Muscle layer of colon (tissue), 2 donors: ENCODE measurements at regions not wholly inside any gene's neighbourhood (a gene's known extent, or its start where the extent isn't known, plus 50 kb on each side); places are given as distances from the start of the nearest gene placed in this dataset.

Experiments used
- H3K27ac ChIP-seq: one replicate; pipeline ENCODE4 v1.7.0; 2013; ENCODE audit warnings: low read depth, mild to moderate bottlenecking, low read length, moderate library complexity
- H3K27me3 ChIP-seq, 2 donors: one replicate each; pipeline ENCODE4 v1.7.0; 2013; ENCODE audit warnings: low read length in 2 of 2, mild to moderate bottlenecking in 2 of 2; ENCODE audit not compliant: insufficient read depth in 2 of 2, control insufficient read depth in 1 of 2
- H3K36me3 ChIP-seq: one replicate; pipeline ENCODE4 v1.7.0; 2013; ENCODE audit warnings: mild to moderate bottlenecking, low read length; ENCODE audit not compliant: insufficient read depth
- H3K4me1 ChIP-seq: one replicate; pipeline ENCODE4 v1.7.0; 2013; ENCODE audit warnings: mild to moderate bottlenecking, low read length; ENCODE audit not compliant: insufficient read depth
- H3K4me3 ChIP-seq, 2 donors: one replicate each; pipeline ENCODE4 v1.7.0; 2013; ENCODE audit warnings: low read length in 2 of 2, low read depth in 1 of 2, mild to moderate bottlenecking in 1 of 2, moderate library complexity in 1 of 2
- H3K9ac ChIP-seq: one replicate; pipeline ENCODE4 v1.7.0; 2013; ENCODE audit warnings: low read length
- H3K9me3 ChIP-seq: one replicate; pipeline ENCODE4 v1.7.0; 2013; ENCODE audit warnings: mild to moderate bottlenecking, low read length
- donor health status: abdominal sarcoma.
- donor health status: Adenocarcinoma of cecum.

DNA sequence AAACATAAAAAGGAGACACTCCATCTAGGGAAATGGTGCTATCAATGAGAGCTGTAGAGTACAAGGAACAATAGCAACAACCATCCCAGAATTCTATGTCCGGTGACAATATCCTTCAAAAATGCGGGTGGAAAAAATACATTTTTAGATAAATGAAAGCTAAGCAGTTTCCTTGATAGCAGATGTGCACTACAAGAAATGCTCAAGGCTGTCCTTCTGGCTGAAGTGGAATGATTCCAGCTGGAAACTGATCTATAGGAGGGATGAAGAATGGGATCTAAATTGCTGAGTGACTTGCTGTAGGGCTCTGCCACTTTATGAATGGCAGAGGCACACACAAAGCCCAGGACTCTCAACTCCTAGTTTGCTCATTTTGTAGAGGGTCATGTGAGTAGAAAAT is 763.1 kb downstream of the C6orf118 start:
- no peaks in the 10 kb centered on the region for H3K4me1 ChIP-seq
- no peak overlapping the region for H3K27ac ChIP-seq
- H3K27me3 ChIP-seq, result no peaks in the 10 kb centered on the region
- H3K36me3 ChIP-seq, result no peaks in the 10 kb centered on the region
- H3K9ac ChIP-seq, result no peak overlapping the region
- H3K9me3 ChIP-seq, result no peaks in the 10 kb centered on the region
- H3K4me3 ChIP-seq, result no peak overlapping the region

DNA sequence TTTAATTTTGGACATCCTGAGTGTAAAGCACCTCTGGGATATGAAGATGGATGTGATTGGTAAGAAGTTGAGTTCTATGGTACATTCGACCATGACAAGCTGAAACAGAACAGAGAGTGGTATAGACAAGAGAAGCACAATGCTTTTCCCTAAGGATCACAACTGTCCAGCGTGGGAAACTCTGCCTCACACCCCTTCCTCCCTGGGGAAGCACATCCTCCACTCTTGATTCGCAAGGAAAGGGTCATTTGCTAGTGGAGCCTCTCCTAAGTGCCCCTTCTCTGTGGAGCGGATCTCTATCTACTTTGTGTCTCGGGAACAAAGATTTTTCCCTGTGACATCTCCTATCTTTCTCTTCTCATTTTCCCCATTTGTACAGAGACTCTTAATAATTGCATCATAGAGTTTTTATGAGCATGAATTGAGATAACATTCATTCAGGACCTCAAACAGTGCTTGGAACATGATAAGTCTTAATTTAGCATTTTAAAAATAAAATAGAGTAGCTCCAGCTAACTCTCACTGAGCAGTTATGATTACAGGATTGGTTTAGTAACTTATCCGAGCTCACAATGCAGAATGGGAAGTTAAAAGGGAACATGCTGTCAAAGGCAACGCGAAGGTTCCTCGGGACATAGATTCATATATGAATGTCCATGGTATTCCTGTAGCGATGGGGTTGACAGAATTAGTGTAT is 775.2 kb downstream of the C6orf118 start:
- Histone ChIP-seq H3K9me3 (no peaks in the 10 kb centered on the region), H3K36me3 (no peaks in the 10 kb centered on the region), H3K4me3 (no peak overlapping the region), H3K9ac (no peak overlapping the region), H3K4me1 (peaks cover 7% of the 10 kb centered on the region), H3K27me3 (no peaks in the 10 kb centered on the region), H3K27ac (no peak overlapping the region)

GRCh38 chr6:164533045-164533362 is 776.4 kb downstream of the C6orf118 start:
- Histone ChIP-seq H3K9me3 (no peaks in the 10 kb centered on the region), H3K36me3 (no peaks in the 10 kb centered on the region), H3K4me1 (peaks cover 7% of the 10 kb centered on the region), H3K4me3 (no peak overlapping the region), H3K27ac (no peak overlapping the region), H3K27me3 (no peaks in the 10 kb centered on the region), H3K9ac (no peak overlapping the region)

DNA sequence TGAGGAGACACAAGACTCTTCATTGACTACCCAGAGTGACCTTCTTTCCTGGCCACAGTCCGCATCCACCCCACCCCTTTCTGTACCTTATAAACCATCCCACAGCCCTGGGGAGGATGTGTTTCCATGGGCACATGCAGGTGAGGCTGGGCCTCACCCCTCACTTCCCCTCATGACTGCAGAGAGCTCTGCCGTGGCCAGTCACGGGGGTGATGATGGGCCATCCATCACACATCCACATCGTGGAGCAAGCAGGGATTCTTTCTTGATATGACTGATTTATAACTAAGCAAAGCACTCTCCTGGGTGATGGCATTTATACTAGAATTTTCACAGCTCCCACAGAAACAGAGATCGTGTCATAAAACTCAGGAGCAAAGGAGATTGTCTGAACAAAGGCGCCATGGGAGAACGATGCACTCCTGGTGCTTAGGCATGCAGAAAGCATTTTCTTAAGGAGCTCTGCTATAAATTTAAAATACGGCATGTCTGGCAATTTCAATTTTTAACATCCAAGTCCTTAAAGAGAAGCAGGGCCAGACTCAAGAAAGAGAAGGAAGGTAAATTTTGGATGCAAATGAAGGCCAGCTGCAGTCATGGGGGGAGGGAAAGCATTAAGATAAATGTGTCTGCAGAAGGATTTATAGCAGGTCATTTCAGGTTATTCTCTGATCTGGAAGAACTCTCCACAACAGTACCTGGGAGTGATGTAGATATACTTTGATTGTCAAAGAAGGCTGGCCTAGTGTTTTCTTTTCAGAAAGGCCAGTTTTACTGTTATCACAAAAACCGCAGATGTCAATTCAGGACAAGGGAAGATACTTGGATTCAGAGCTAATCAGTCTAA is 777.0 kb downstream of the C6orf118 start:
- Histone ChIP-seq H3K9me3 (no peaks in the 10 kb centered on the region), H3K4me1 (peaks cover 7% of the 10 kb centered on the region), H3K4me3 (no peak overlapping the region), H3K27ac (no peak overlapping the region), H3K27me3 (no peaks in the 10 kb centered on the region), H3K9ac (no peak overlapping the region), H3K36me3 (no peaks in the 10 kb centered on the region)

GRCh38 chr6:164531736-164532135 is 777.7 kb downstream of the C6orf118 start:
- Histone ChIP-seq H3K27me3 (no peaks in the 10 kb centered on the region), H3K27ac (no peak overlapping the region), H3K9me3 (no peaks in the 10 kb centered on the region), H3K4me3 (no peak overlapping the region), H3K4me1 (peaks cover 7% of the 10 kb centered on the region), H3K36me3 (no peaks in the 10 kb centered on the region), H3K9ac (no peak overlapping the region)

GRCh38 chr6:164528539-164528938 is 780.9 kb downstream of the C6orf118 start:
- no peaks in the 10 kb centered on the region for H3K27me3 ChIP-seq
- H3K27ac ChIP-seq, result no peak overlapping the region
- no peak overlapping the region for H3K9ac ChIP-seq
- no peaks in the 10 kb centered on the region for H3K36me3 ChIP-seq
- H3K4me1 ChIP-seq, result peaks cover 7% of the 10 kb centered on the region
- no peak overlapping the region for H3K4me3 ChIP-seq
- H3K9me3 ChIP-seq, result no peaks in the 10 kb centered on the region

GRCh38 chr6:164523087-164523654 is 786.2 kb downstream of the C6orf118 start:
- Histone ChIP-seq H3K4me3 (no peak overlapping the region), H3K9me3 (no peaks in the 10 kb centered on the region), H3K4me1 (no peaks in the 10 kb centered on the region), H3K27ac (no peak overlapping the region), H3K9ac (no peak overlapping the region), H3K27me3 (no peaks in the 10 kb centered on the region), H3K36me3 (no peaks in the 10 kb centered on the region)

- Histone ChIP-seq H3K27me3 (no peaks in the 10 kb centered on the region), H3K4me3 (no peak overlapping the region), H3K27ac (no peak overlapping the region), H3K9me3 (no peaks in the 10 kb centered on the region), H3K36me3 (no peaks in the 10 kb centered on the region), H3K4me1 (no peaks in the 10 kb centered on the region), H3K9ac (no peak overlapping the region)
Observed at GRCh38 chr6:164520916-164521315, 788.5 kb downstream of the C6orf118 start.

- Histone ChIP-seq H3K27ac (no peak overlapping the region), H3K4me3 (peak overlapping the region in 1 of 2 donors; percentile 16), H3K9ac (no peak overlapping the region), H3K36me3 (no peaks in the 10 kb centered on the region), H3K27me3 (no peaks in the 10 kb centered on the region), H3K9me3 (no peaks in the 10 kb centered on the region), H3K4me1 (no peaks in the 10 kb centered on the region)
Observed at GRCh38 chr6:164507206-164507940, 802.0 kb downstream of the C6orf118 start.

- no peaks in the 10 kb centered on the region for H3K4me1 ChIP-seq
- no peaks in the 10 kb centered on the region for H3K27me3 ChIP-seq
- H3K27ac ChIP-seq, result no peak overlapping the region
- H3K9me3 ChIP-seq, result no peaks in the 10 kb centered on the region
- H3K36me3 ChIP-seq, result no peaks in the 10 kb centered on the region
- no peak overlapping the region for H3K9ac ChIP-seq
- no peak overlapping the region for H3K4me3 ChIP-seq
Observed at GRCh38 chr6:164505425-164505824, 804.0 kb downstream of the C6orf118 start.

DNA sequence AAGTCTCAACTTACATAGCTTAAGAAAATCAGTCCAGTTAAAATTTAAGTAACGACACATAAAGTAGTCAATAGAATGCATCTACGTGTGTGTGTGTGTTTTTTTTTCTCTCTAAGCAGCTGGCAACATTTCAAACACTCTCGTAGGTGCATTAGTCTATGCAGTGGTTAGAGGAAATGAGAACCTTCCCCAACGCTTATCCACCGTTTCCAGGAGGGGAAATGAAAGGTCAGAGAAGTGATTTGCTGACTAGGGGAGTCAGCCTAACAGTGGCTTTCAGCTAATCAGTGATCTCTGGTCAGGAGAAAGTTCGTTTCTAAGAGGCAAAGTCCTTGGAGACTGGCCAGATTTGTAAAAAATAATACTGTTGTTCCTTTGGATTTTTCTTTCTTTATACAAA is 806.6 kb downstream of the C6orf118 start:
- Histone ChIP-seq H3K27me3 (no peaks in the 10 kb centered on the region), H3K4me3 (no peak overlapping the region), H3K9me3 (no peaks in the 10 kb centered on the region), H3K36me3 (no peaks in the 10 kb centered on the region), H3K4me1 (no peaks in the 10 kb centered on the region), H3K9ac (no peak overlapping the region), H3K27ac (no peak overlapping the region)
